Erythroblast (primary cell): ENCODE measurements at regions not wholly inside any gene's neighbourhood (a gene's known extent, or its start where the extent isn't known, plus 50 kb on each side); places are given as distances from the start of the nearest gene placed in this dataset.

Source experiments
- GATA1 ChIP-seq: IDR thresholded peaks from 2 replicates; pipeline ENCODE4 v1.6.1; 2011; ENCODE audit warnings: low read depth, mild to moderate bottlenecking, control low read depth, low read length, moderate library complexity
- POLR2A ChIP-seq: IDR thresholded peaks from 2 replicates; pipeline ENCODE4 v1.6.1; 2011; ENCODE audit warnings: mild to moderate bottlenecking, low read length

DNA sequence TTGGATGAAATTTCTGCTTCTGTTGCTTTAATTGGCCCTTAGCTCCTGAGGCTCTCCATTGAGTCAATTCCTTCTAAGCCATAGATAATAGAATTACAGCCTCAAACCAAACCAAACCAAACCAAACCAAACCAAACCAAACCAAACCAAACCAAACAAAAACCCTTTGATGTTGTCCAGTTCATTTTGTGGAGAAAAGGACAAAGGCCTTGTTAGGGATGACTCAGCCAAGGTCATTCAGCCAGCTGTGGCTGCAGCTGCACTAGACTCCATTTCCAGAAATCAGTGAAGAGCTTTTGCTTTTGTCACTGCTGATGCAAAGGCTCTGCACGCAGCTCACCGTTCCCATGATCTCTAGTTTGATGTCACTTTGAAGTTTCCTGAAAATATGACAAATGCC lies 82.2 kb upstream of the RMST start:
- TF ChIP-seq POLR2A (no peak), GATA1 (no peak)
